ENCODE measurements at regions not wholly inside any gene's neighbourhood (a gene's known extent, or its start where the extent isn't known, plus 50 kb on each side); places are given as distances from the start of the nearest gene placed in this dataset.

DNA sequence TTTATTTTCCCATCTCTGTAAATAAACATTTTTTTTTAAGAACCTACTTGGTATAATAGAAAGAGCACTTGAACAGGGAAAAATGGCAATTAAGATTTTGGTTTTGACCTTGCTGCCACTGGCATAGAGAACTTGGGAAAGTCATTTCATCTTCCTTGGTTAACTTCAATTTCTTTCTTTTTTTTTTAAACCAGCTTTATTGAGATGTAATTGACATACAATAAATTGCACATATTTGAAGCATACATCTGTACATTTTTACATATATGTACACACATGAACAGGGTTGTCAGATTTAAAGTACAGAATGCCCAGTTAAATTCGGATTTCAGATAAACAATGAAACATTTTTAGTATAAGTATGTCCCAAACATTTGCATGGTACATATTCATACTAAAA, 103.0 kb upstream of the RAPGEF2 start:
- no peak for DNase-seq (ENCODE audit: low spot score)
- intact Hi-C loops (cut with DNase I), result no loop called here

DNA sequence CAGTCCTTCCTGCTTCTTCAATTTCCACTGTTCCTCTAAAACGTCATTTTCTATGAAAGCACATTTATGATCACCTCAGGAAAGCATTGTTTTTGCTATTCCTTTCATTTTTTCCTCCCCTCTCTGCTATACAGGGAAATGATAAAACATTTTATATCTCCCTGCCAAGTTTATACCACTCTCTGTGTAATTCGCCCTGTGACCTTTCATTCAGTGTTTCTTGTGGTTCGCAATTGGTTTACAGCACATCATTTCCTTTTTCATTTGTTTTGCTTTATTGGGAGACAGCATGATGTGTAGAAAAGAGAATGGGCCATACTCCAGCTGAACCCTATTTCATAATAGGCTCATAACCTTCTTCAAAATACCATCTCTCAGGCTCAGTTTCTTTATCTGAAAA, 99.9 kb upstream of the RAPGEF2 start:
- intact Hi-C loops (cut with DNase I), result no loop called here
- DNase-seq (ENCODE audit: low spot score), result no peak

DNA sequence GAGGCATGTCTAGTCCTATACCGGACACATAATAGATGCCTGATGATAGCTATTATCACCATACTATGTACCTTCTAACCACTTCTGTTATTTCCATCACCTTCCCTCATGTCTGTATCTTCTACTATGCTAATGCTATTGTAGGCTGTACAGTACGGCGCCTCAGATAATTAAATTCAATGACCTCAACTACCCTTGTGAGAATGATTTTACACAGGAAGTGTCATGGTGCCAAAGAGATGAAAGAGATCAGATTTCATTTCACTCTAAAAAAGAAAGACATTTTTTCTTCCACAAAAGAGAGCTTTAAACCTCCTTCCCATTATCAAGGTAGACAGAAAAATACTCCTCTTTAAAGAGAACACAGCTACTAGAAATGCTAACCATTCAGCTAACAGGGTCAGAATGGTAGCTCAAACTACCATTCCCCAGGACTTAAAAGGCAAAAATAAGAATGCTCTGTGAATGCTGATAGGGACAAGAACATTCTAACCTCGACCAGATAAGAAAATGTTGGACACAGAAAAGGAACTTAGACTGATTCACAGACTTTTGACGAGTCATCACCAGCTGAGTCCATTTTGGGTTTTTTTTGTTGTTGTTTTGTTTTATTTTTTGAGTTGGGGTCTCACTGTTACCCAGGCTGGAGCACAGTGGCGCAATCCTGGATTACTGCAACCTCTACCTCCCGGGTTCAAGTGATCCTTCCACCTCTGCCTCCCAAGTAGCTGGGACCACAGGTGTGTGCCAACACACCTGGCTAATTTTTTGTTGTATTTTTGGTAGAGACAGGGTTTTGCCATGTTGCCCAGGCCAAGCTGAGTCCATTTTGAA, 99.2 kb upstream of the RAPGEF2 start:
- no peak for DNase-seq (ENCODE audit: low spot score)
- intact Hi-C loops (cut with DNase I), result no loop called here

DNA sequence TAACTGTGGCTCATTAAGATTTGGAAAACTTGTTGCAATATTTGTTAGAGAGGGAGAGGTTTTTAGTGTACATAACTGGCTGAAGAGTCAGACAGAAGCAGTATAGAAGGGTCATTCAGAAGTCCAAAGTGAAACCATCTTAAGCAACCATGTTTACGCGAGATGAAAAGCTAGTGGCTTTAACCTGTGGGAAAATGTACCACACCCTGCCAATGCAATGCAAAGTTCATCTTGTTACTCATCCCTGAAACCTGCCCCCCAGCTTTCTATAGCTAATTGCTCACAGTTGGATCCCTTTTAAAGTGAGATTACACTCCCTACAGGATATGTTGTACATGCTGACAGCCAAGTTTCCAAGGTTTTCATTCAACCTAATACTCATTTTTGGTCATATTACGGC, 96.7 kb upstream of the RAPGEF2 start:
- intact Hi-C loops (cut with DNase I), result no loop called here
- no peak for DNase-seq (ENCODE audit: low spot score)

DNA sequence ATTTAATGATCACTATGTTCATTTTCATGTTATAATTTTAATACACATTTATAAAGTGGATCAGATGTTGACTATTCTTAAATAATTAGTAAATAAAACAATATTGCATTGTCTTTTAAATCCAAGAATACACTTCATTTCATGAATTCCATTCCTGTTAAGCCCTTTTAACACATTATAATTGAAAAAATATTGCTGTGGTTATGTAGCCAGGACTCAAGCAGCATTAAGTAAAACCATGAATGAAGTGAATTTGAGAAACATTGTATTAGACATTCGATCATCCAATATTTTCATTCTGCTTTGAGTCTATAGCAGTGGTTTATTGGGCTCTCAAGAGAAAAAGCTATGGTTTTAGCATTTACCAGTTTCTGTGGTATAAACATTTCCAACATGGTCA, 94.2 kb upstream of the RAPGEF2 start:
- DNase-seq (ENCODE audit: low spot score), result no peak
- intact Hi-C loops (cut with DNase I), result no loop called here

DNA sequence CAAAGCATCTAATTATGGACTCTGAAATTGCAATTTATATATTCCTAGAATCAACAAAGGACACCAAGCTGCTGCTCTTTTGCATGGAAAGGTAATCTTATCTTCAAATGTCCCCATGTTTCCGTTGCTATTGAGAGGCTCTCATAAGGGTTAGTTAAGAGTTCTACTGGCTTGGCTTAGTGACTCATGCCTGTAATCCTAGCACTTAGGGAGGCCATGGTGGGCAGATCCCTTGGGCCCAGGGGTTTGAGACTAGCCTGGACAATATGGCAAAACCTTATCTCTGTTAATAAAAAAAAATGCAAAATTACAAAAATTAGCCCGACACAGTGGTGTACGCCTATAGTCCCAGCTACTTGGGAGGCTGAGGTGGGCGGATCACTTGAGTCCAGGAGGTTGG, 93.4 kb upstream of the RAPGEF2 start:
- intact Hi-C loops (cut with DNase I), result no loop called here
- DNase-seq (ENCODE audit: low spot score), result no peak

DNA sequence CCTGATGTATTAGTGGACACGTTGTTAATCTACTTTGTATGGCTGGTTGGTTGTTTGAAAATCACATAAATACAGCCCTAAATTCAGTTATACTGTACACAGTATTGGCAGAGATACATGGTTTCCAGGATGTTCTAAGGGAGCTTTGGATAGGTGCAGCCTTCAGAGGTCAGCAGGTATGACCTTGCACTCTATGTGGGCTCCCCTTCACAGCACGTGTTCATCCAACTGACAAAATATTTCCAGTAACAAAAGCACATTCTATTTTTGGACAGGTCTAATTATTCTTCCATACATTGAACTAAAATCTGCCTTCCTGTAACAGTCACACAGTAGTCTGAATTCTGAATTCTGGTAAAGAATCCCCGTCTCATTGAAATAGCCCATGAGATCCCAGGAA, 92.8 kb upstream of the RAPGEF2 start:
- no peak for DNase-seq (ENCODE audit: low spot score)
- intact Hi-C loops (cut with DNase I), result loop anchor here in 1 of 2 donors (10.0 kb wide), 1 partner anchor 115 kb away; no protein-coding TSS in a partner anchor

DNA sequence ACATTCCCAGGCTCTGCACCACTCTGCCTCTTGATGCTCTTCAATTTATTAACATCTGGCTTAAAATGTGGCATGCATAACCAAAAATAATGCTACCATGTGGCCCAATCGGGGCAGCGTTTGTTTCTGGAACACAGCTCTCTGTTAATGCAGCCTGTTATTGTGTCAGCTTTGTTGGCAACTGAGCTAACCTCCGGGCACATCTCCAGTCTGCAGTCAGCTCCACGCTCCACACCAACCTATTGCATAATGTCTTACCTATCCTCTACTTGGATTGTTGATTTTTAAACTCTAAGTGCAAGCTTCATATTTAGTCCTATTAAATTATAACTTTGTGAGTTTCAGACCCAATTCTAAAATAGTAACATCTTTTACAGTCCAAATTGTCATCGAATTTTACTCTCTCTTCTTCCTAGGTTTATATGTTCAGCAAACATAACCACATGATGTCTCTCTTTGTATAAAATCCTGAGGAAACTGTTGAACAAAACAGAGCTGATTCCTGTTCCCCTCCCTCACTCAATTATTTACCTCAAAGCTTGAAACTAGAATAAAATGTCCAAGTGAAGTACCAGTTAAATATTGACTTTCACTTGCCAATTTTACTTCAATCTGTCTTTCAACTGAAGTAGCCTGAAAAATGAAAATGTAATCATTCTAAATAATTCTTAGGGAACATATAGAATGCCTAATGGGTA, 92.2 kb upstream of the RAPGEF2 start:
- DNase-seq (ENCODE audit: low spot score), result peak; percentile 84
- intact Hi-C loops (cut with DNase I), result loop anchor here in 1 of 2 donors (10.0 kb wide), 1 partner anchor 116 kb away; no protein-coding TSS in a partner anchor

DNA sequence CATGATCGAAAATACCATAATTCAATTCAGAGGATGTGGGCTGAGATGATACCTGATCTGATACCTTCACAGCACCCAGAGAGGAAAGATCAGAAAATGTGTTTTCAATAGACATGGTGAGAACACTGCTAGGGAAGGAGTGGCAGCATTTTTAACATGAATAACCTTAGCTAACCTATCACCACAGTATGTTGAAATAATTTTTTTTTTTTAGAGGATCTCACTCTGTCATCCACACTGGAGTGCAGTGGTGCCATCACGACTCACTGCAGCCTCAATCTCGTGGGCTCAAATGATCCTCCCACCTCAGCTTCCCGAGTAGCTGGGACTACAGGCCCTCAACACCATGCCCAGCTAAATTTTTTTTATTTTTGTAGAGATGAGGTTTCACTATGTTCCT, 90.5 kb upstream of the RAPGEF2 start:
- no peak for DNase-seq (ENCODE audit: low spot score)
- intact Hi-C loops (cut with DNase I), result loop anchor here in 1 of 2 donors (10.0 kb wide), 1 partner anchor 118 kb away; no protein-coding TSS in a partner anchor

DNA sequence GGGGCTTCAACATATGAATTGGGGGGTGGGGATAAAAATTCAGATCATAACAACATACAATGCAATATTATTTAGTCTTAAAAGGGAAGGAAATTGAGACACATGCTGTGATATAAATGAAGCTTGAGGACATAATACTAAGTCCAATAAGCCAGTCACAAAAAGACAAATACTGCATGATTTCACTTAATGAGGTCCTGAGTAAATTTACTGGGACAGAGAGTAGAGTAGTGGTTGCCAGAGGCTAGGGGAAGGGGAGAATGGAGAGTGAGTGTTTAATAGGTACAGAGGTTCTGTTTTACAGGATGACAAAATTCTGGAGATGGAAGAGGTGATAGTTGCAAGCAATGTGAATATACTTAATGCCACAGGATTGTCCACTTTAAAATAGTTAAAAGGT, 89.2 kb upstream of the RAPGEF2 start:
- DNase-seq (ENCODE audit: low spot score), result no peak
- intact Hi-C loops (cut with DNase I), result loop anchor here in 1 of 2 donors (10.0 kb wide), 1 partner anchor 119 kb away; no protein-coding TSS in a partner anchor

DNA sequence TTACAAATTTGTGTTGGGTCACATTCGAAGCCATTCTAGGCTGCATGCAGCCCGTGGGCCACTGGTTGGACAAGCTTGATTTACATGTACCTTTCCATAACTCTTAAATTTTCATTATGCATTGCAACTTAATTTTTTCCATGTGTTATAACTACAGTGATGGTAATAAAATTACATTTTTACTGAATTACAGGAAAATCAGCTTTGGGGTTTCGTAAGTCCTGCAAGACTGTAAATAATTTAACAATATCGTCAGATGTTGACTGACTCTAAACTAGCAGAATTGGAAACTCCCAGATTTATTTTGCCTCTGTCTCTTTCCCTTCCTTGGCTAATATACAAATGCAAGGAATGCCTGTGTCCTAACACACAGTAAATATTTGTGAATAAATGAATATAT, 88.0 kb upstream of the RAPGEF2 start:
- intact Hi-C loops (cut with DNase I), result loop anchor here in 1 of 2 donors (10.0 kb wide), 1 partner anchor 120 kb away; no protein-coding TSS in a partner anchor
- no peak for DNase-seq (ENCODE audit: low spot score)

DNA sequence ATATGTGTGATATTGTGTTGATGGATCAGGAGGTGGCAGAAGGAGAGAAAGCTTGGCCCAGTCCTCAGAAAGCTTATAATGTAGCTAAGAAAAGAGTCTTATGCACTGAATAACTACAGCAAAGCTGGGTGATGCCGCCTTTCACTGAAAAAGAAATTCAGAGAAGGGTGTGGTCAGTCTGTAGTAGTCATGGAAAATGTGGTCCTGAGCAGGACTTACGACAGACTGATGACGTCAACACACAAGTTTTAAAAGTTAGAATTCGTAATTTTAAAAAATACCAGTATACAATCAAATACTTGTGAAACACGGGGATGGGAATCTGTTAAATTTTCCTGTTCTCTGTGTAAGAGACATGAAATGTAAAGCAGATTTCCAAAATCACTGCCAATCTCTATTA, 87.0 kb upstream of the RAPGEF2 start:
- intact Hi-C loops (cut with DNase I), result loop anchor here in 1 of 2 donors (10.0 kb wide), 1 partner anchor 121 kb away; no protein-coding TSS in a partner anchor
- no peak for DNase-seq (ENCODE audit: low spot score)

DNA sequence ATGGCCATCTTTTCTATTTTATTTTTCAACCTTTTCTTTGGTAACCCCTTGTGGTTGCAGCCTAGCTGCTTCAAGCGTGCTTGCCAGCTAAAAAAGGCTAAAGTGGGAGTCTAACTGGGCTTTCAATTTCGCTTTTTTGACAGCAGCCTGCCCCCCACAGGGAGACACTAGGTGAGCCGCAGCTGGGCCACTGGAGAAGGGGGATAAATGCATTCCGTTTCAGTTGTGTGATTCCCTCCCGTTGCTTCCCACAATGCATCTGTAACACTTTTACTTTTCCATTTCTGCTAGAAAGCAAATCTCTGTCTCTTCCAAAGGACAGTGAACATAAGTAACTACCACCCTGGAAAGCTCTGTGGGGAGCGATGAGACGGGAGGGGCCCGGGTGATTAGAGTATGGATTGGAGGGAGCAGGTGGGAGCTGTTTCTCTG, 86.3 kb upstream of the RAPGEF2 start:
- intact Hi-C loops (cut with DNase I), result loop anchor here in 1 of 2 donors (10.0 kb wide), 1 partner anchor 122 kb away; no protein-coding TSS in a partner anchor
- DNase-seq (ENCODE audit: low spot score), result no peak

DNA sequence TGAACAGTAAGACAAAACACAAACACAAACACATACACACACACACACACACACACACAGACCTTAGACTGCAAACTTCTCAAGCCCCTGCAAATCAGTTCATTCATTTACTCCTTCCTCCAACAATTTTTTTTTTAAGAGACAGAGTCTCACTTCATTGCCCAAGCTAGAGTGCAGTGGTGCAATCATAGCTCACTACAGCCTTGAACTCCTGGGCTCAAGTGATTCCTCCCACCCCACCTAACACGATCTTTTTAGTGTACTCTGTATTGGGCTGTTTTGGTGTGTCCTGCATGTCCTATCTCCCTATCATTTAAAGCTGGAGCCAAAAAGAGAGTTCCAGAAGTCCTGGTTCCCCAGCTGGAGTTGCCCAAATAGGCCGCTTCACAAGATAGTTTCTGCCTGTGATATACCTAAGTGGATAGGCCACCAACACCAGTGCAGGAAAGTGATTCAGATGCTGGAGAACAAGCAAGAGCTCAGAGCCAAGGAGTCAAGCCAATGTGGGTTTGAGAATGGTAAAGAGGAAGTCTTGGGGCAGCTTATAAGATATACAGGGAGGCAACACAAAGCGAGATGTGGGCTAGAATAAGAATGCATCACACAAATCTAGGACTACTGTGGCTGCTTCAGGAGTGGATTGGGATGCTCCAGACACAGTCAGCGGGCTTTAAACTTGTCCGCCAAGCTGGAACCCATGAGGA, 85.4 kb upstream of the RAPGEF2 start:
- intact Hi-C loops (cut with DNase I), result loop anchor here in 1 of 2 donors (10.0 kb wide), 1 partner anchor 123 kb away; no protein-coding TSS in a partner anchor

DNA sequence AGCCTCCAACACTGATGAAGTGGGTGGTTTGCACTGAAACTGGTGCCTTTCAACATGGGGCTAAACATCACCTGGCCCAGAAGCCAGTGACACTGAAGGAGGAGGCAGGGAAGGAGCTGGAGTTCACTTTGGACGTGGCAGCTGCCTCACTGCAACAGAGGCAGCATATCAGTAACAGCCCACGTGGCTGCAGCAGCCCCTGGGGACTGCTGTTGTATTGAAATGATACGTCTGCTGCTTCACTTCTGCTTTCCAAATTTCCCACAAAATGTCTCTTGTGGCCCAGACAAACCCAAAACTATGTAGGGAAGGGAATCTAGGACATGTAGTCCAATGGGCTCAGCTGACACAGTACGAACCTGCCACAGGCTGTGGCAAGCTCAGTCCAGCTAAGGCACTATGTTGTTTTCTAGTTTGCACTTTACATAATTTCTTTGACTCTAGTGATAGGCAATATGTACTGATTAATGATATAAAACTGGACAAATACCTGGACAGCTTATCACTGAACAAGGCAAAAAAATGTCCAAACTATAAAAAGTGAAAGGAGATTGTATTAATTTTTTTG, 84.7 kb upstream of the RAPGEF2 start:
- DNase-seq (ENCODE audit: low spot score), result no peak
- intact Hi-C loops (cut with DNase I), result loop anchor here in 1 of 2 donors (10.0 kb wide), 1 partner anchor 123 kb away; no protein-coding TSS in a partner anchor

More for the DNA sequence above, 85.4 kb upstream of the RAPGEF2 start:
- no peak for DNase-seq (ENCODE audit: low spot score)

DNA sequence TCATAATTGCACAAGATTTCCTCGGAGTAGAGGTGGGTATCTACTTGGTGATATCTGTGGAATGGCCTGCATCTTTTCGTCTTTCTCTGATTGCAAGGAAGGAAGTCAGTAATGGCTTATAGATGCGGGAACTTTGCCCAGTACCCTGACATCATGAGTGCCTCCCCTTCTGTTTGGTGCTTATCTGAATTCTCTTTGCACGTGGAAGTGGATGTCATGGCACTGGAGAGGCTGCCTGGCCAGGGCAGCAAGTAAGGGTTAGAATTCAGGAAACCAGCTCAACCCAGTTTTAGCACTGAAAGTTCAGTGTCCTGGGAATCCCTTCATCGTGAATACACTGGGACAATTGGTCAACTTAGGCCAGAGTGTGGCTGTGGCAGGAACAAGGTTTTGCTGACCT, 83.5 kb upstream of the RAPGEF2 start:
- no peak for DNase-seq (ENCODE audit: low spot score)
- intact Hi-C loops (cut with DNase I), result loop anchor here in 1 of 2 donors (10.0 kb wide), 1 partner anchor 125 kb away; no protein-coding TSS in a partner anchor

DNA sequence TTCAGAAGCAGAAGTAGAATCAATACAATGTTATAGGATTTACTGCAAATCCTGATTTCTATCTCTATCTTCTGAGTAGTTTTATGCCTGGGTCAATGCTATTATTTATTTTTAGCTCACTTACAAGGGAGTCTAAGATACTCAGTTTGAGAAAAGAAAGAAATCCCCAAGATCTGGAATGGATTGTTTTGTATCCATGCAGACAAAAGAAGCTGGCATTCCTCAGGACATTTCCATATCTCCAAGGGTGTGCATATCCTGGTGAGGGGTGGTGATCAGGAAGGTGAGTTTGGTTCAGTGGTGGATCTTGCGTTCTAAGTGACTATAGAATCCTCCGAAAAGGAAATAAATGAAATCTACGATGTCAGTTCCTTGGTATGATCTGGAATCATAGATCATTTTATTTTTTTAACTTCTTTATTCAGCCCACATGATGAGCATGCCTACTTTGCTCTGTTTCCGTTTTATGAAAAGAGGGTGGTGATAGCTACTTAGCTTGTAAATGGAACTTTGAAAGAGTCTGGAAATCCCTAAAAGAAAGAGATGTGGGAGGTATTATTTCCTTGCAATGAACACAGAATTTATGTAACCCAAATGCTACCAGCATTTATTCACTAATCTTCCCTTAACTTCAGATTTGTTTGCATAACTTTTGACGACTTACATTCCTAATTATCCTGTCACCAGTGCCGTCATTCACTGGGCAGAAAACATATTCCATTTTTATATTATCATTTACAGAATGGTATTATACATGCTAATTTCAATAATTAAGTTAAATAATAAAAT, 81.1 kb upstream of the RAPGEF2 start:
- intact Hi-C loops (cut with DNase I), result no loop called here
- DNase-seq (ENCODE audit: low spot score), result no peak

DNA sequence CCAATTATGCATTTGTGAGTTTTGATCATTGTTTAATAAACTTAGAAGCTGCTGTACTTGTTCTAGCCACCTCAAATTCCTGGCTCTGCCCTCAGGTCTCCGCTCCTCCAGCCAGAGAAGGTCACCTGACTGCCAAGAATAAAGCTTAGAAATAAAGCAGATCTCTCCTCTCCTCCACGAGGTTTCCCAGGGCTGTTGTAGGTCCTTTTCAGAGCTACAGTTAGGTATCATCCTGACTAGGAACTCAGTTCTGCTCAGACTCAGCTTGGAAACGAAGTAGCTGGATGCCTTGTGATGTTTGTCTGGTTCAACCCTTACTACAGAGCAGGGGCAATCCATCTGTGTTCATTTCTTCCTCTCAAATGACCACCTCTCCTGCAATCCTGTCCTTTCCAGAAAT, 79.1 kb upstream of the RAPGEF2 start:
- DNase-seq (ENCODE audit: low spot score), result no peak

More for the DNA sequence above, 79.1 kb upstream of the RAPGEF2 start:
- intact Hi-C loops (cut with DNase I), result no loop called here
